ENCODE measurements at regions not wholly inside any gene's neighbourhood (a gene's known extent, or its start where the extent isn't known, plus 50 kb on each side); places are given as distances from the start of the nearest gene placed in this dataset.

DNA sequence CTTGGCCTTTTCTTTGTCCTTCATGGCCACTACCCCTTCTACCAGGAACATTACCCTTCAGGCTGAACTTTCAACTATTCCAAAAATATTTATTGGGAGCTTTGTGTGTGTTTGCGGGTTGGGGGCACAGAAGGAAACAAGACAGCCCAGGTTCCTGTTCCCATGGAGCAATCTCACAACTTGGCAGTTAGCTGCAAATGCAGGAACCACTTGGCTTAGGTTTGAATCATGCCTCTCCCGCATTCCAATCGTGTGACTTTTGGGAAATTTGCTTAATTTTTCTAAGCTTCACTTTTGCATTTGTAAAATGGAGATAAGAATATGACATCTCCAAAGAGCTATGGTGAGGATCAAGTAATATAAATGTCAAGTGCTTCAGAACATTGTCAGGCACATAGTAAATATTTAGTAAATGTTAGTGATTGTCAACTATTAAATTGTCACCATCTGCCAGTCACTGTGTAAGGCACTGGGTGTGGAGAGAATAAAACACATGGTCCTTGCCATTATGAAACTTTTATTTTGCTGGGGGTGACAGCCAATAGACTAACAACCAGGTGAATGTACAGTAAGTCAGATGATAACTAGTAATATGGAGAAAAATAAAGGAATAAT is 277.1 kb downstream of the SNX13 start:
- Histone ChIP-seq H3K9me3 (no peaks in the 10 kb centered on the region), H3K4me3 (no peak overlapping the region), H3K4me1 (peaks cover 17% of the 10 kb centered on the region), H3K27me3 (no peaks in the 10 kb centered on the region), H3K27ac (peak overlapping the region; percentile 29), H3K36me3 (no peaks in the 10 kb centered on the region)
- no peak for DNase-seq (ENCODE audit: extremely low spot score in 2 of 2)
- intact Hi-C loops (cut with DNase I): no loop called here
- TF ChIP-seq, protein P1, sequence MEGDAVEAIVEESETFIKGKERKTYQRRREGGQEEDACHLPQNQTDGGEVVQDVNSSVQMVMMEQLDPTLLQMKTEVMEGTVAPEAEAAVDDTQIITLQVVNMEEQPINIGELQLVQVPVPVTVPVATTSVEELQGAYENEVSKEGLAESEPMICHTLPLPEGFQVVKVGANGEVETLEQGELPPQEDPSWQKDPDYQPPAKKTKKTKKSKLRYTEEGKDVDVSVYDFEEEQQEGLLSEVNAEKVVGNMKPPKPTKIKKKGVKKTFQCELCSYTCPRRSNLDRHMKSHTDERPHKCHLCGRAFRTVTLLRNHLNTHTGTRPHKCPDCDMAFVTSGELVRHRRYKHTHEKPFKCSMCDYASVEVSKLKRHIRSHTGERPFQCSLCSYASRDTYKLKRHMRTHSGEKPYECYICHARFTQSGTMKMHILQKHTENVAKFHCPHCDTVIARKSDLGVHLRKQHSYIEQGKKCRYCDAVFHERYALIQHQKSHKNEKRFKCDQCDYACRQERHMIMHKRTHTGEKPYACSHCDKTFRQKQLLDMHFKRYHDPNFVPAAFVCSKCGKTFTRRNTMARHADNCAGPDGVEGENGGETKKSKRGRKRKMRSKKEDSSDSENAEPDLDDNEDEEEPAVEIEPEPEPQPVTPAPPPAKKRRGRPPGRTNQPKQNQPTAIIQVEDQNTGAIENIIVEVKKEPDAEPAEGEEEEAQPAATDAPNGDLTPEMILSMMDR (IDR thresholded peaks at IDR 0.05): no peak
- TF ChIP-seq POLR2A (IDR thresholded peaks at IDR 0.05) (no peak), POLR2AphosphoS5 (IDR thresholded peaks at IDR 0.05; ENCODE audit: insufficient read depth in 1 of 2, low read depth in 1 of 2) (no peak)

DNA sequence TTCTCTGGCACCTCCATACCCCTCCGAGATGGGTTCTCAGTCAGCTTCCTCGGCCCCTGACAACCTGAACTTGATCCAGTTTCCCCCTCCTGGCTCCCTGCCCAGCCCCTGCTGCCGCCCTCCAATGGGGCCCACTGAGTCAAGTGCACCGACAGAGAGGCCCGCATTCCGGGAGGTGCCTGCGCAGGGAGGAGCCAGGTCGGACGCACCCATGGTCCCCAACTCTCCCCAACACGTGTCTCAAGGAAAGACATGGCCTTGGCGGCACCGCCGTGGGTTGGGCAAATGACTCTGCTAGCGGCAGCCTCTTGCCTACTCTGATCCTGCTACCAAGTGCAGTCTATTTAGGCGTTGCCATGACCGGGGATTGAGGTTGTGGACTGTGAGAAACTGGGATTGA is 275.3 kb downstream of the SNX13 start:
- intact Hi-C loops (cut with DNase I): no loop called here
- DNase-seq (ENCODE audit: extremely low spot score in 2 of 2): no peak
- Histone ChIP-seq H3K27ac (no peak overlapping the region), H3K9me3 (no peaks in the 10 kb centered on the region), H3K36me3 (no peaks in the 10 kb centered on the region), H3K27me3 (no peaks in the 10 kb centered on the region), H3K4me1 (peaks cover 17% of the 10 kb centered on the region), H3K4me3 (no peak overlapping the region)
- TF ChIP-seq, protein P1 (IDR thresholded peaks at IDR 0.05): no peak
- TF ChIP-seq POLR2AphosphoS5 (IDR thresholded peaks at IDR 0.05; ENCODE audit: insufficient read depth in 1 of 2, low read depth in 1 of 2) (no peak), POLR2A (IDR thresholded peaks at IDR 0.05) (no peak)

DNA sequence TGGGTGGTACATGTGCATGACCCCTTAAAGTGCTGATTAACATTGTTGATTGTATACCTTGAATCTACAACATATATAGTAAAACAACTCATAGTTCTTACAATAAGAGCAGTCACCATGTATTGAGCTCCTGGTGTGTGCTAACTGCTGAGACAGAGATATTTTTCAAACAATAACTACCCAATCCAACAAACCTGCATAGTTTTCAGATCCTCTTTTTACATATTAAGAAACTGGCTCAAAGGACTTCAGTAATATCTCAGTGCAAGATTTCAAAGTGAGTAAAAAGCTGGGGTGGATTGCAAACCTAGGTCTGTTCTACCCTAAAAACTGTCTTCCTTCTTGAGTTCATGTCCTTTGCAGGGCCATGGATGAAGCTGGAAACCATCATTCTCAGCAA is 272.2 kb downstream of the SNX13 start:
- TF ChIP-seq, protein P1 (IDR thresholded peaks at IDR 0.05): no peak
- TF ChIP-seq POLR2A (IDR thresholded peaks at IDR 0.05): no peak
- intact Hi-C loops (cut with DNase I): no loop called here
- Histone ChIP-seq H3K36me3 (no peaks in the 10 kb centered on the region), H3K27me3 (no peaks in the 10 kb centered on the region), H3K27ac (no peak overlapping the region), H3K4me1 (peaks cover 3% of the 10 kb centered on the region), H3K4me3 (no peak overlapping the region), H3K9me3 (no peaks in the 10 kb centered on the region)
- no peak for DNase-seq (ENCODE audit: extremely low spot score in 2 of 2)

DNA sequence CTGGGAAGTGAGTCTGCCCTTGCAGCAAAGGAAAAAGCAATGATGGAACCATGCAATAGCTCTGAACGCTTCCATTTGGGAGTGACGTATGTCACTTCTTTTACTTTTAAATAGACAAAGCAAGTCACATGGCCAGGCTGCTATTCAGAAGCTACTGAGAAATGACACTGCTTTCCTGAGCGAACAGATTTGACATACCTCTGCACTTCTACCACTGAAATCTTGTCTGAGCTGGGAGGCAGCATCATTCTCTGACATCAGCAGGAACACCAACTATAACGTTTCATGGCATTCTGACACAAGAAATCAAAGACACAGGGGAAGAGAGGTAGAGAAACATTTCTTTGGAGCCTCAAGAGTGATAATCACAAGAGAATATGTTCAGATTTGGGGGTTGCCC is 271.1 kb downstream of the SNX13 start:
- TF ChIP-seq POLR2AphosphoS5 (IDR thresholded peaks at IDR 0.05; ENCODE audit: insufficient read depth in 1 of 2, low read depth in 1 of 2): no peak
- no peak for TF ChIP-seq POLR2A (IDR thresholded peaks at IDR 0.05)
- TF ChIP-seq, protein P1 (IDR thresholded peaks at IDR 0.05): no peak
- intact Hi-C loops (cut with DNase I): no loop called here
- Histone ChIP-seq H3K9me3 (no peaks in the 10 kb centered on the region), H3K4me1 (no peaks in the 10 kb centered on the region), H3K36me3 (no peaks in the 10 kb centered on the region), H3K4me3 (no peak overlapping the region), H3K27me3 (no peaks in the 10 kb centered on the region), H3K27ac (no peak overlapping the region)
- DNase-seq (ENCODE audit: extremely low spot score in 2 of 2): no peak

DNA sequence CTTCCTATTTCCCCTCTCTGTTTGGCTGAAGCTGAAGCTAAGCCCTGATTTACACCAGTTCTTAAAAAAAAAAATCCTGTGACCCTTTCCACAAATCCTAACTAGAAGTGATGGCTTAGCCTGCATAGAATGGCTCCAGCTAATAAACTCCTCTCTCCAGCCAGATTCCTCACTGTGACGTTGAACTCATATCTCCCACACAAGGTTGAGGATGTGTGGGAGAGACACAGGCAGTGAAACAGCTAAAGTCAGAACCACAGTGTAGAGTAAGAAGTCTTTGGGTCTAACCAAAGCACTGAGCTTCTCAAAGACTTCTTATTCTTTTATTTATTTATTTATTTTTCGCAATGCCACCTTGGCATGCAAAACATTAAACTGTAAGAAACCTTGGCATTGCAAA is 268.3 kb downstream of the SNX13 start:
- Histone ChIP-seq H3K4me1 (peaks cover 12% of the 10 kb centered on the region), H3K36me3 (no peaks in the 10 kb centered on the region), H3K27me3 (no peaks in the 10 kb centered on the region), H3K9me3 (no peaks in the 10 kb centered on the region), H3K4me3 (no peak overlapping the region), H3K27ac (no peak overlapping the region)
- DNase-seq (ENCODE audit: extremely low spot score in 2 of 2): no peak
- intact Hi-C loops (cut with DNase I): no loop called here
- TF ChIP-seq, protein P1 (IDR thresholded peaks at IDR 0.05): no peak
- no peak for TF ChIP-seq POLR2AphosphoS5 (IDR thresholded peaks at IDR 0.05; ENCODE audit: insufficient read depth in 1 of 2, low read depth in 1 of 2)
- no peak for TF ChIP-seq POLR2A (IDR thresholded peaks at IDR 0.05)

Data from vagina (tissue), 2 donors.